GM19043 (cell line): ENCODE measurements at regions not wholly inside any gene's neighbourhood (a gene's known extent, or its start where the extent isn't known, plus 50 kb on each side); places are given as distances from the start of the nearest gene placed in this dataset.

Experiments used
- ATAC-seq: cut with Tn5 transposase; IDR thresholded peaks from one replicate; pipeline ENCODE4 v1.9.1; 2021; ENCODE audit warnings: low read depth; ENCODE audit not compliant: unreplicated experiment

- ATAC-seq = no peak
These were observed 311.5 kb upstream of the GYPC start for GRCh38 chr2:126344493-126344892.

- ATAC-seq = no peak
These were observed 310.3 kb upstream of the GYPC start for GRCh38 chr2:126345691-126346090.

GRCh38 chr2:126356631-126357030 lies 299.3 kb upstream of the GYPC start:
- no peak for ATAC-seq

GRCh38 chr2:126358122-126358521 lies 297.8 kb upstream of the GYPC start:
- no peak for ATAC-seq

- peak; percentile 86 for ATAC-seq
These were observed 296.5 kb upstream of the GYPC start for GRCh38 chr2:126359494-126359893.

- ATAC-seq = no peak
These were observed 288.6 kb upstream of the GYPC start for GRCh38 chr2:126367361-126367760.

GRCh38 chr2:126368758-126369157 lies 287.2 kb upstream of the GYPC start:
- ATAC-seq = no peak

GRCh38 chr2:126370201-126370600 lies 285.8 kb upstream of the GYPC start:
- ATAC-seq = no peak

GRCh38 chr2:126372406-126372805 lies 283.6 kb upstream of the GYPC start:
- no peak for ATAC-seq

GRCh38 chr2:126378176-126378575 lies 277.8 kb upstream of the GYPC start:
- ATAC-seq = no peak

GRCh38 chr2:126381091-126381490 lies 274.9 kb upstream of the GYPC start:
- ATAC-seq = no peak

GRCh38 chr2:126382998-126383397 lies 273.0 kb upstream of the GYPC start:
- ATAC-seq = no peak

GRCh38 chr2:126383800-126384199 lies 272.2 kb upstream of the GYPC start:
- no peak for ATAC-seq

- ATAC-seq = no peak
These were observed 270.5 kb upstream of the GYPC start for GRCh38 chr2:126385441-126385840.

GRCh38 chr2:126385983-126386382 lies 270.0 kb upstream of the GYPC start:
- no peak for ATAC-seq

- no peak for ATAC-seq
These were observed 266.5 kb upstream of the GYPC start for GRCh38 chr2:126389446-126389845.

- no peak for ATAC-seq
These were observed 263.1 kb upstream of the GYPC start for GRCh38 chr2:126392889-126393288.

- no peak for ATAC-seq
These were observed 257.0 kb upstream of the GYPC start for GRCh38 chr2:126399001-126399400.

- no peak for ATAC-seq
These were observed 252.8 kb upstream of the GYPC start for GRCh38 chr2:126403039-126403628.

GRCh38 chr2:126406267-126406666 lies 249.7 kb upstream of the GYPC start:
- ATAC-seq = no peak

- no peak for ATAC-seq
These were observed 247.3 kb upstream of the GYPC start for GRCh38 chr2:126408671-126409070.

- no peak for ATAC-seq
These were observed 246.1 kb upstream of the GYPC start for GRCh38 chr2:126409850-126410249.

- ATAC-seq = no peak
These were observed 242.9 kb upstream of the GYPC start for GRCh38 chr2:126413079-126413478.
